ENCODE measurements at regions not wholly inside any gene's neighbourhood (a gene's known extent, or its start where the extent isn't known, plus 50 kb on each side); places are given as distances from the start of the nearest gene placed in this dataset.
A peak's percentile ranks its signal among the peaks of the same experiment; 100 is the strongest.
"Not testable (repeated sequence)": the region's sequence is repeated elsewhere in the genome, so short reads cannot be mapped to it uniquely, and the experiment has no call there.

DNA sequence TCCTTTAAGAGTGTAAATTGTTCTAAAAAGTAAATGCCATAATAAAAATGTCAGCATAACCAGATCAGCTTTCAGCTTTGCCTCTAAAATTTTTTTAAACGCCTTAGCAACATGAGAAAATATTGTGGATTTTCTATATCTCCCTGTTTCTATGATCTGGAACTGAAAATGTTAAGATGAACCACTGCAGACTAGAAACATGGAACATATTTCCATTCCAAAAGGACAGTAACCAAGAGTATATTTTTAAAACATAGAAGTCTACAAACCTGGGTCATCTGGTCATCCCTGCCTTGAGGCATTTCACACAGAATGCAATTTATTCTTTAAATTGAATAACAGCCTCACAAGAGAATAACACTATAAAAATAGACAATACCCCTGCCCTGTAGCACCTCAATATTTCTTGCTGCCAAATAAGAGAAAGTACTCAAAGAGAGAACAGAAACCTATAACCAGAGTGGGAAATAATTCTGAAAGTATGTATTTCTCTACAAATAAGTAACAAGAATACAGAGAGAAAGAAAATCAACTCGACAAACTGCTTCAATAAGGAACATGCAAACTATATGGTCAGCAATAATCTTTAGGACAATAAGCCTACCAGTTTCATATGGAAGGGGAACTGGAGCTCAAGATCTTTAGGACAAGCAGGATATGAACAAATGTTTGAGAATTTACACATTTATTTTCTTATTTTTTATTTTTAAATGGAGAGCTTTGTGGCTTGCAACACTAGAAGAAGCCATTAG, 949.0 kb downstream of the EPHA3 start:
- TF ChIP-seq, protein P1, sequence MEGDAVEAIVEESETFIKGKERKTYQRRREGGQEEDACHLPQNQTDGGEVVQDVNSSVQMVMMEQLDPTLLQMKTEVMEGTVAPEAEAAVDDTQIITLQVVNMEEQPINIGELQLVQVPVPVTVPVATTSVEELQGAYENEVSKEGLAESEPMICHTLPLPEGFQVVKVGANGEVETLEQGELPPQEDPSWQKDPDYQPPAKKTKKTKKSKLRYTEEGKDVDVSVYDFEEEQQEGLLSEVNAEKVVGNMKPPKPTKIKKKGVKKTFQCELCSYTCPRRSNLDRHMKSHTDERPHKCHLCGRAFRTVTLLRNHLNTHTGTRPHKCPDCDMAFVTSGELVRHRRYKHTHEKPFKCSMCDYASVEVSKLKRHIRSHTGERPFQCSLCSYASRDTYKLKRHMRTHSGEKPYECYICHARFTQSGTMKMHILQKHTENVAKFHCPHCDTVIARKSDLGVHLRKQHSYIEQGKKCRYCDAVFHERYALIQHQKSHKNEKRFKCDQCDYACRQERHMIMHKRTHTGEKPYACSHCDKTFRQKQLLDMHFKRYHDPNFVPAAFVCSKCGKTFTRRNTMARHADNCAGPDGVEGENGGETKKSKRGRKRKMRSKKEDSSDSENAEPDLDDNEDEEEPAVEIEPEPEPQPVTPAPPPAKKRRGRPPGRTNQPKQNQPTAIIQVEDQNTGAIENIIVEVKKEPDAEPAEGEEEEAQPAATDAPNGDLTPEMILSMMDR (conservative IDR thresholded peaks at IDR 0.05; ENCODE audit: low read depth, low read length): no peak
- no peak for DNase-seq (ENCODE audit: low read depth)
- no peak overlapping the region for H3K4me3 ChIP-seq (ENCODE audit: low read depth, low read length)

GRCh38 chr3:90062016-90062415, 954.6 kb downstream of the EPHA3 start:
- peak; percentile 73 for DNase-seq (ENCODE audit: low read depth)
- H3K4me3 ChIP-seq (ENCODE audit: low read depth, low read length): no peak overlapping the region
- TF ChIP-seq, protein P1 (conservative IDR thresholded peaks at IDR 0.05; ENCODE audit: low read depth, low read length): no peak

DNA sequence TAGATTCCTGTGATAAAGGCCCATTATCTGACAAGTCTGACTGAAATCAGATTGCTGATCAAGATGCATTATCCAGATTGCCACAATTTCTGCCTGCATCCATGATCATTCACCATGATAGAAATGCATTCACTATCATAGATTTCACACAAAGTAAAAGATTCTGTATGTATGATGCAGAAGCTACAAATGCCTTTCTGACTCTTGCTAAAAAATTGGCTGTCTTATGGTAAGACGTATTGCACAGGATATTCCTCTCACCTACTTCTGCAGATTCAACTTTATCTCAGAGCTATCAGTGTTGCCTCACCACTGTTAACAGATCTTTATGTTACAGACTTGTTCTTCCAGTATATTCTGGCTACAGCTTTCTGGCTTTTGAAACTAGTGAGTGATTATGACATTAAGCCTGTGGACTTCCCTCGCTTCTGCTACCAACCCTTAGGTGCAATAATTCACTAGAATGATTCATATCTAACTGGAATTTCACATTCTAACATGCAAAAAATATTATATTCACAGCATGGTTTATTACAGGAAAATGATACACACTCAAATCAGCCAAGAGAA, 955.3 kb downstream of the EPHA3 start:
- H3K4me3 ChIP-seq (ENCODE audit: low read depth, low read length): no peak overlapping the region
- peak; percentile 16 for DNase-seq (ENCODE audit: low read depth)
- TF ChIP-seq, protein P1 (conservative IDR thresholded peaks at IDR 0.05; ENCODE audit: low read depth, low read length): no peak

DNA sequence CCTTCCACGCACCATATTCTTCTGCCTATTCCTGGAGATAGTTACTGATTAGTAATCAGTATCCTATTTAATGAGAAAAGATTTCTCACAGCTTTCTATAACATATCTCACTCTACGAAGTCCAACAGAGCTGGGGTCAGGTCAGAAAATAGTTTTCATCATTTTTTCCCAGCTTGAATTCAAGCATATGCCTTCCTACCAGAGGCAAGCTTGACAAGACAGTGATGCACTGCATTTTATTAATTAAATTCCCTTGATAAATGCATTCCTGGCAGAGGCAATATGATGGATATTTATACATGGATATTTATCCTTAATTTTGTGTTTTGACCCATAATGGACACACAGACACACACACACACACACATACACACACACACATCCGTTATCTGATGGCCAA, 961.4 kb downstream of the EPHA3 start:
- H3K4me3 ChIP-seq (ENCODE audit: low read depth, low read length): no peak overlapping the region
- TF ChIP-seq, protein P1 (conservative IDR thresholded peaks at IDR 0.05; ENCODE audit: low read depth, low read length): no peak
- DNase-seq (ENCODE audit: low read depth): no peak

DNA sequence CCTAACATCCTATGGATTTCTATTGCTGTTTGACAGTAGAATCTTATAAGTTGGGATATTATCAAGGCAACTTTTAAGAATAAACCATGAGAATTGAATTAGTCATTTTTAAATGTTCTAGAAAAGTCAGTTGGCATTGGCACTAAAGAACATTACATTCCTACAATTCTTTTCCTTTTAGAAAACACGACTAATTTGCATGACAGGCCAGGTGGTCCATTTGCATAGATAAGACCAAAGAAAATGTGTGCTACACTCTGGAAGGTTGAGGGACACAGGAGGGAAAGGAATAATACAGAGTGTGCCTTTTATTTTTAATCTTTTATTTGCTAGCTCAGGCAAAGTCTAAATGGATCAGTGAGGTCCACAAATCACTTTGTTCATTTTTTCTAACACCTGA, 962.3 kb downstream of the EPHA3 start:
- H3K4me3 ChIP-seq (ENCODE audit: low read depth, low read length): no peak overlapping the region
- TF ChIP-seq, protein P1 (conservative IDR thresholded peaks at IDR 0.05; ENCODE audit: low read depth, low read length): no peak
- DNase-seq (ENCODE audit: low read depth): peak; percentile 51

DNA sequence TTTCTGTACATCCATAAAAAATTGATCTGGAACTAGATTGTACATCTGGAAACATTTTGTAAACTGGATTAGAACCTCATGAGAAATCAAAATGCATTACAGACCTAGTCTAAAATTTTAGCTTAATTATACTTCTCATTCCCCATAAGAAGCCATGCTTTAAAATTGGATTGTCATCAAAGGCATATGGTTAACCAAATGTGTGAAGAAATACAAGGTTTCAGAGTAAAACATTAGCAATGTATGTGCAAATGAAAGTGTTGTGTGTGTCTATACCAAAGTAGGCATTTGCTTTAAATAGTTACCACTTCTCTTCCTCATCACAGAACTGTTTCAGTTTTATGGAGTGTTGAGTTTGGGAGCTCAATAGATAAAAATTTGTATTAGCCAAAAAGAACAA, 968.7 kb downstream of the EPHA3 start:
- TF ChIP-seq, protein P1 (conservative IDR thresholded peaks at IDR 0.05; ENCODE audit: low read depth, low read length): no peak
- H3K4me3 ChIP-seq (ENCODE audit: low read depth, low read length): no peak overlapping the region
- DNase-seq (ENCODE audit: low read depth): no peak

- H3K4me3 ChIP-seq (ENCODE audit: low read depth, low read length): no peak overlapping the region
- TF ChIP-seq, protein P1 (conservative IDR thresholded peaks at IDR 0.05; ENCODE audit: low read depth, low read length): no peak
- no peak for DNase-seq (ENCODE audit: low read depth)
Observed at GRCh38 chr3:90080988-90081387, 973.6 kb downstream of the EPHA3 start.

DNA sequence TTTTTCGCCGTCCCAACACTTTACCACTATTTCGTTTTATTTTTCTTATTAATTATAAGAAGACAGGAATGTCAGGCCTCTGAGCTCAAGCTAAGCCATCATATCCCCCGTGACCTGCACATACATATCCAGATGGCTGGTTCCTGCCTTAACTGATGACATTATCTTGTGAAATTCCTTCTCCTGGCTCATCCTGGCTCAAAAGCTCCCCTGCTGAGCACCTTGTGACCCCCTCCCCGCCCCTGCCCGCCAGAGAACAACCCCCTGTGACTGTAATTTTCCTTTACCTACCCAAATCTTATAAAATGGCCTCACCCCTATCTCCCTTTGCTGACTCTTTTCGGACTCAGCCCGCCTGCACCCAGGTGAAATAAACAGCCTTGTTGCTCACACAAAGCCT, 978.9 kb downstream of the EPHA3 start:
- H3K4me3 ChIP-seq (ENCODE audit: low read depth, low read length); DNase-seq (ENCODE audit: low read depth): not testable (repeated sequence)

All from choroid plexus epithelial cell (primary cell).